ENCODE measurements at regions not wholly inside any gene's neighbourhood (a gene's known extent, or its start where the extent isn't known, plus 50 kb on each side); places are given as distances from the start of the nearest gene placed in this dataset.
"Not testable (repeated sequence)": the region's sequence is repeated elsewhere in the genome, so short reads cannot be mapped to it uniquely, and the experiment has no call there.

GRCh38 chr11:110866081-110866480 is 153.8 kb upstream of the ARHGAP20 start:
- DNase-seq, result no peak

- DNase-seq, result no peak
Observed at GRCh38 chr11:110862407-110862806, 150.2 kb upstream of the ARHGAP20 start.

DNA sequence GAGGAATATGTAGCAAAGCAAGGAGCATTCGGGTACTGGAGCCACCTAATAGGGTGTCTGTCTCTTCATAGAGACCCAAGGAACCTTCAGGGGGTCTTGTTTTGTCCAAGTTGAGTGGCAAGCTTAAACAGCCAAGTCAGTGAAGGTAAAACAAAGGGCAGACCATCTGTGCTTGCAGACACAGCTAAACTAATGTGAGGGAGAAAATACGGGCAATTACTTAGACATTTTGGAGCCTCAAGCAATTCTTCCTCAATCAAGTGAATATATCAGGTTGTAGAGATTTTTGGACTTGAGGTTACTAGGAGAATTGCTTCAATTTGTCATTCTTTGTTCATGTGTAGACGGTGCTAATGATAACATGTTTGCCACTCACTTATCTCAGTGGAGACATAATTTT is 148.2 kb upstream of the ARHGAP20 start:
- peak; percentile 7 for DNase-seq

DNA sequence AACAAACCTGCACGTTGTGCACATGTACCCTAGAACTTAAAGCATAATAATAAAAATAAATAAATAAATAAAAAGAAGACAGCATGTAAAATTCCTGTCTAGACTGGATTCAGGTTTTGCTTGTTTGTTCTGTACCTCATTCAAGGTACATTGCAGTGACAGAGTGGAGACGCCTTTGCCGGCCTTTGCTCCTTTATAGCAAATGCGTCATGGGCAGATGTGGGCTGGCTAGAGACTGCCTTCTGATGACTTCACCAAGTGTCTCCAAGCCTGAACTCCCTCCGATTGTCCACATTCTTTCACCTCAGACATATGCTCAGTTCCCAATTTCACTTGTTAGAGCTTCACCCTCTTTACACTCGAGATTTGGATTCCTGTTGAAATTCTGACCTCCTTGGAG is 147.8 kb upstream of the ARHGAP20 start:
- DNase-seq, result no peak

DNA sequence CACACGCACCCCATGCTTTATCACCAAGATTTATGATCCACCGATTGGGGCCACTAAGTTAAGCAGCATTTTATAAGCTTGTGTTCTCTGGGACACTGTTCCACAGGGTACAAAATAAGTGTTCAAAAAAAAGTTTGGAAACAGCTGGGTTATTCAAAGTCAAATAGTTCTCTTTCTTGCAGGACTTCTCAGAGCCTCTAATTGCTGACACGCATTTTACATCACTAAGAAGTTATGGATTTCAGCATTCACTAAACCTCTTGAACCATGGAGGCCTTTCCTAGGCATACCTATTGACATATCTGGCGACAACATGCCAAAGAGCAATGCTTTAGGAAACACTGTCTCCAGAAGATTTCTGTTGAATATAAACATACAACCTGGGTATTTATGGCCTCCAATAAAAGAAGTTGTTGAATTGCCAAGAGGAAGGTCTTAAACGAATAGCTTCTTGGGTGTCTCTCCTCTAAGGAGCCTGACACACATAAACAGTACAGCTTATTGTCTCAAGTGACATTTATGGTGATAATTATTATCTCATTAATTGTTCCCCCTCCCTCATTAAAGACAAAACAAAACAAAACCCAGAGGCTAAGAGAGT is 147.1 kb upstream of the ARHGAP20 start:
- no peak for DNase-seq

DNA sequence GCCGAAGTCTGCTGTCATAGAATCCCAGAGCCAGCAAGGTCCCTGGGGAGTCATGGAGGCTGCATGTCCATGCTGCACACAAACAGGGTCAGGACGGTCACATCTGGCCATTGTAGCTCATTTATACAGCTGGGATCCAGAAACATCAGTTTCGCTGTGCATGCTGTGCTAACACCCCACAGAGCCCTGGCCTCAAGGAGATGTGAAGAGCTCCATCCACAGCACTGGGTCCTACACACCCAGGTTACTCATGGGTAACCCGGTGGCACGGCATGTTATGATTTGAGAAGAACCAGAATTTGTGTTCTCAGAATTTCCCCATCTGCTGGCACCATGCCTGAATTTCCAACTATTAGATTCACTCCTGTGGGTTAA is 146.3 kb upstream of the ARHGAP20 start:
- peak; percentile 20 for DNase-seq

DNA sequence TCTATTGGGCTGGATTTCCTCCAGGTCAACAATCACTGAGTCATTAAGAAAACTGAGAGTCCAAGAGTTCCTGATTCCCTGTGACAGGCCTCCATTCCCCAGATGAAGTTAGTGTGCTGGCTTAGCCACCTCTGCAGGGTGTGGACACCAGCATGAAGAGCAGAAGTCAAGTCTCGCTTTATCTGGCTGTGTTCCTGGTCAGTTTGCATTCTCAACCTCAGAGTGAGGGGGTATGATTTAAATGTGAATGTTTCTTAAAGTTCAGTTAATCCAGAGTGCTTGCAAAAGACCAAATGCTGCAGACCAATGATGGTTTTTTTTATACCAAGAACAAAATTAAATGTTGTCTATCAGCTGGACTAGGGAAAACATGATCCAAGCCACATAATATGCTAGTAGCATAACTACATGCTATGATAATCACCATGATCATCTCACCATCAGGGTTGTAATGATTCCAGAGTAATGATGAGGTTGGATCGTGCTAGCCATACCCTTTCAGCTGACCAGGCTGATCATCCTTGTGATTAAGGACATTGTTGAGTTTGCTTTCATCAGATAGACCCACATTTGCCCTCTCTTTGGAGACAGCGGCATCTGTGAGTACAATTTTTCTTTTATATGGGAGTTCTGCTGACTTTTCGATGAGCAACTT is 145.8 kb upstream of the ARHGAP20 start:
- DNase-seq, result no peak

GRCh38 chr11:110856996-110857812 is 145.0 kb upstream of the ARHGAP20 start:
- DNase-seq, result no peak

DNA sequence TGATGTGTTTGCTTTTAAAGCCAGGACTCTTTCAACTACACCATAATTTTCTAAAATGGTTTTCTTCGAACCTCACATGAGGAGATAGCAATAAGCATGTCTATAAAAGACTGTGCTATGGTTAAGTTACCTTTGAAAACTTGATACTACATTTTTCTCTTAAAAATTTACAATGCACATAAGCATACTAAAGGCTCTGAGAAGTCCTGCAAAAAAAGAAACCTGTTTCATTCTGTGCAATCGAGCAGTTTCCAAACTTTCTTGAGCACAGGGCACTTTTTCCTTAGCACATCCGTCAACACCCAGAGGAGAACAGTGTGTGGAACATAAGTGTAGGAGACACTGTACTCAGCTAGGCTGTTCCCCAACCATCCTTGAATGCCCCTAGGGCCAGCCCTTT is 144.1 kb upstream of the ARHGAP20 start:
- DNase-seq, result no peak

GRCh38 chr11:110855191-110855590 is 143.0 kb upstream of the ARHGAP20 start:
- DNase-seq, result no peak

- no peak for DNase-seq
Observed at GRCh38 chr11:110852921-110853490, 140.8 kb upstream of the ARHGAP20 start.

GRCh38 chr11:110850846-110851245 is 138.6 kb upstream of the ARHGAP20 start:
- no peak for DNase-seq

- DNase-seq, result not testable (repeated sequence)
Observed at GRCh38 chr11:110843053-110843452, 130.8 kb upstream of the ARHGAP20 start.

GRCh38 chr11:110838808-110839207 is 126.6 kb upstream of the ARHGAP20 start:
- no peak for DNase-seq

- DNase-seq, result no peak
Observed at GRCh38 chr11:110837603-110838002, 125.4 kb upstream of the ARHGAP20 start.

DNA sequence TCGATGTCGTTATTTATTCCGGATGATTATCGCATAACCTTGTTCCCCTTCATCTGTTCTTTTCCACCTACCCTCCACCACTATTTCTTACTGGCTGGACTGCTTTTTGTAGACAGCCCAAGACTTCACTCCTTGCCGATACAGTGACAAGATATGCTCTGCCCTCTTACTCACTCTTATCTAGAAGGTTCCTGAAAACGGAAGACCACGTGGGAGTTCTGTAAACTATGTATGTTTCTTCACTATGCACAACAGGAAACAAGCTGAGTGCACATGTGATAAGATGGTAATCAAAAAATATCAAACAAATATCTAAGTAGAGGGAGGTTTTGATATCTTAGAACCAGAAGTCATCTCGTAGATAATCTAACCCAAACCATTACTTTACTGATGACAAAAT is 122.9 kb upstream of the ARHGAP20 start:
- no peak for DNase-seq

DNA sequence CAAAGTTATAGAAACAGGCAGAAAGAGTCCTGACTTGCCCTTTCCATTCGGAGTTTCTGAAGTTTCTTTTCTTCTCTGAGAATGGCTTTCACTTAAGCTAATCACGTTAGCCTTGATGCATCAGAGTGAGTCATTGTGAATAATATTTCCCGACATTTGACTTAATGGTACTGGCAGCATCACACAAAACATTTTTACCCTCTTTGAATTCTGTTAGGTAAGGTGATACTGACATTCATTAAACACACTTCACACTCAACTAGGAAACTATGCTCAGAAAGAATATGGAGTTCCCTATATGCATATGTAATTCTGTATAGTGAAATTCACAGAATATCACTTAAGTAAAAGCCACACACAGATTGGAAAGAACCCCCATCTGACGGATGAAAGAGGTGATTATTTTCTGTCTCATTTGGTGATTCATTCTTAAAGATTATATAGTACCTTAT is 120.8 kb upstream of the ARHGAP20 start:
- DNase-seq, result no peak

- no peak for DNase-seq
Observed at GRCh38 chr11:110832539-110832938, 120.3 kb upstream of the ARHGAP20 start.

DNA sequence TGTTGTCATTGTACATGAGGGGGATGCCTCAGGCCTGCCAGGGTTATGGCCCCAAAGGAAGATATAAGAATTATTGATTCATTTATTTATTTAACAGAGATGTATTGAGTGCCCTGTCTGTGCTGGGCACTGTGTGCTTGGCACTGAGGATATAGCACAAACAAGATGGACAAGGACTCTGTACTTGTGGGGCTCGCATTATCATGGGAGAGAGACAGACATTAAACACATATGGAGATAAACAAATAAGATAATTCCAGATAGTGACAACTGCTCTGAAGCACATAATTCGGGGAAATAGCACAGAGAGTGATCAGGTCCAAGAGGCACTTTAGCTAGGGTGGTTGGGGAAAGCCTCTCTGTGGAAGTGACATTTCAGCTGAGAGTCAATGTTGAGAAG is 119.8 kb upstream of the ARHGAP20 start:
- no peak for DNase-seq

- DNase-seq, result peak; percentile 22
Observed at GRCh38 chr11:110830747-110831146, 118.5 kb upstream of the ARHGAP20 start.

GRCh38 chr11:110830344-110830743 is 118.1 kb upstream of the ARHGAP20 start:
- no peak for DNase-seq

DNA sequence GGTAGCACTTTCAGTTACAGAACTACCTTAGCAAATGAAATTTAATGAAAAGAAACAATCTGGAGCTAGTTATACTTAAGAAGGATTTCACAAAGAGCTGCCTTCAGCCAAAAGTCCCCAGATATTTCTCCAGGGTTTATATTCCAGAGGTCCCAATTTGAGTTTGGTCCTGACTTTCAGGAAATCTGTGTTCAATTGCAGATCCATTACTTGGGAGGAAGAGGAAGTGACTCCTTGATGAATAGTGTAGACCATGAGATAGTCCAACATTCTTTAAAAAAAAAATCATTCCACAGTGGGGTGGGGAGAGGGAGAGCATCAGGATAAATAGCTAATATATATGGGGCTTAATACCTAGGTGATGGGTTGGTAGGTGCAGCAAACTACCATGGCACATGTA is 117.6 kb upstream of the ARHGAP20 start:
- DNase-seq, result no peak

DNA sequence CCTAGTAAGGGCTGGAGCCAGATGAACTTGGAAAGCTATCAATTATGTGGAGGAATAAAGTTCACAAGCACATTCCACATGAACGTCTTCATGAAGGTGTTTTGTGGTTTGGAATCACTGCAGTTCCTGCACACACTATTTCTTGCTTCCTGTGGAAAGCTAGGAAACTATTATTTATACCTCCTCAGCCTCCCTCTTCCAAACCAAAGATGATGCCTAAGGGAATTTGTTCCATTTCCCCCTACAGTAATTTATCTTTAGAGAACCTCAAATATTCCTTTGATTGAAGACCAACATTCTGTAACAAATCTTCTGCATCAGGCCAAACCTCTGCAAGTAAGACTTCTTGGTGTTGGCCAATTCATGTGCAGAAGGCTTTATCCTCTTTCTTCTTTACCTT is 115.8 kb upstream of the ARHGAP20 start:
- no peak for DNase-seq

GRCh38 chr11:110827276-110827675 is 115.0 kb upstream of the ARHGAP20 start:
- DNase-seq, result no peak
